Activated CD4-positive, alpha-beta T cell treated with anti-CD3 and anti-CD28 coated beads for 36 hours (primary cell): ENCODE measurements at regions not wholly inside any gene's neighbourhood (a gene's known extent, or its start where the extent isn't known, plus 50 kb on each side); places are given as distances from the start of the nearest gene placed in this dataset.

Experiments used
- ATAC-seq: fragments of 200-7000 bp; cut with Tn5 transposase; one replicate; pipeline ENCODE4 v1.10.0; 2021; ENCODE audit warnings: mild to moderate bottlenecking, moderate library complexity
- CTCF ChIA-PET: fragments of 350-600 bp; sonication (Branson Sonifier 250); formaldehyde crosslinking; loops from one replicate; lab custom pipeline; 2021; ENCODE audit warnings: antibody characterized with exemption; lab: Charles Lee
- POLR2A ChIA-PET: fragments of 350-600 bp; sonication (Branson Sonifier 250); formaldehyde crosslinking; loops from one replicate; lab custom pipeline; 2021; ENCODE audit warnings: antibody characterized with exemption, inconsistent platforms; lab: Charles Lee
- DNase-seq: peaks from one replicate; pipeline ENCODE4 v3.0.0-alpha.2; 2020
- H3K27ac Mint-ChIP-seq: one replicate; pipeline ENCODE4 v1.8.0; 2021; ENCODE audit warnings: mixed read lengths
- H3K27me3 Mint-ChIP-seq: one replicate; pipeline ENCODE4 v1.8.0; 2021; ENCODE audit warnings: mixed read lengths
- H3K36me3 Mint-ChIP-seq: one replicate; pipeline ENCODE4 v1.8.0; 2021; ENCODE audit warnings: low read depth, mixed read lengths
- H3K4me1 Mint-ChIP-seq: one replicate; pipeline ENCODE4 v1.8.0; 2021; ENCODE audit warnings: mixed read lengths
- H3K4me3 Mint-ChIP-seq: one replicate; pipeline ENCODE4 v1.8.0; 2021; ENCODE audit warnings: mild to moderate bottlenecking, moderate library complexity, mixed read lengths
- H3K9me3 Mint-ChIP-seq: one replicate; pipeline ENCODE4 v1.8.0; 2021; ENCODE audit warnings: low read depth, mixed read lengths
- intact Hi-C, 2 experiments: fragments of 100-400 bp; cut with DNase I in 1 of 2; cut with micrococcal nuclease in 1 of 2; formaldehyde crosslinking; loops; one replicate each; pipeline versions ENCODE4 v1.14.2 to v1.15.1; 2022 to 2024; cut with DNase I, micrococcal nuclease

GRCh38 chr15:53328341-53328740 lies 431.1 kb downstream of the WDR72 start:
- H3K4me3 Mint-ChIP-seq, result no peak overlapping the region
- H3K4me1 Mint-ChIP-seq, result no peaks in the 10 kb centered on the region
- no peaks in the 10 kb centered on the region for H3K36me3 Mint-ChIP-seq
- DNase-seq (peak; percentile 9), ATAC-seq (no peak)
- no peak overlapping the region for H3K27ac Mint-ChIP-seq
- H3K9me3 Mint-ChIP-seq, result no peaks in the 10 kb centered on the region
- ChIA-PET CTCF (no interaction called here), POLR2A (no interaction called here)
- H3K27me3 Mint-ChIP-seq, result no peaks in the 10 kb centered on the region
- intact Hi-C loops, result no loop called here

- no peaks in the 10 kb centered on the region for H3K9me3 Mint-ChIP-seq
- ChIA-PET POLR2A (no interaction called here), CTCF (interaction anchor here (0.6 to 0.8 kb wide), 2 partner anchors 40 to 544 kb away, joined by 3 read pairs; no protein-coding TSS in a partner anchor)
- H3K4me3 Mint-ChIP-seq, result no peak overlapping the region
- no peak for ATAC-seq
- H3K4me1 Mint-ChIP-seq, result no peaks in the 10 kb centered on the region
- intact Hi-C loops, result no loop called here
- no peaks in the 10 kb centered on the region for H3K27me3 Mint-ChIP-seq
- no peak for DNase-seq
- no peaks in the 10 kb centered on the region for H3K36me3 Mint-ChIP-seq
- no peak overlapping the region for H3K27ac Mint-ChIP-seq
Measured at GRCh38 chr15:53324061-53324460, 435.4 kb downstream of the WDR72 start.

GRCh38 chr15:53323191-53323590 lies 436.3 kb downstream of the WDR72 start:
- no peak overlapping the region for H3K27ac Mint-ChIP-seq
- H3K9me3 Mint-ChIP-seq, result no peaks in the 10 kb centered on the region
- intact Hi-C loops, result no loop called here
- ATAC-seq, result no peak
- DNase-seq, result no peak
- no peak overlapping the region for H3K4me3 Mint-ChIP-seq
- ChIA-PET CTCF (no interaction called here), POLR2A (no interaction called here)
- no peaks in the 10 kb centered on the region for H3K4me1 Mint-ChIP-seq
- H3K27me3 Mint-ChIP-seq, result no peaks in the 10 kb centered on the region
- no peaks in the 10 kb centered on the region for H3K36me3 Mint-ChIP-seq

- ChIA-PET POLR2A (no interaction called here), CTCF (no interaction called here)
- no peaks in the 10 kb centered on the region for H3K4me1 Mint-ChIP-seq
- no peak overlapping the region for H3K4me3 Mint-ChIP-seq
- ATAC-seq (no peak), DNase-seq (no peak)
- H3K27ac Mint-ChIP-seq, result no peak overlapping the region
- intact Hi-C loops, result no loop called here
- H3K27me3 Mint-ChIP-seq, result no peaks in the 10 kb centered on the region
- H3K36me3 Mint-ChIP-seq, result no peaks in the 10 kb centered on the region
- no peaks in the 10 kb centered on the region for H3K9me3 Mint-ChIP-seq
Measured at GRCh38 chr15:53320816-53321215, 438.6 kb downstream of the WDR72 start.

GRCh38 chr15:53312707-53313106 lies 446.8 kb downstream of the WDR72 start:
- Mint-ChIP-seq H3K4me3 (no peak overlapping the region), H3K27ac (no peak overlapping the region), H3K4me1 (no peaks in the 10 kb centered on the region), H3K9me3 (no peaks in the 10 kb centered on the region), H3K36me3 (no peaks in the 10 kb centered on the region), H3K27me3 (no peaks in the 10 kb centered on the region)
- no peak for DNase-seq
- ChIA-PET CTCF (no interaction called here), POLR2A (interaction anchor here (0.6 kb wide), 1 partner anchor 111 kb away, joined by 3 read pairs; no protein-coding TSS in a partner anchor)
- intact Hi-C loops, result no loop called here
- no peak for ATAC-seq

GRCh38 chr15:53310709-53311108 lies 448.8 kb downstream of the WDR72 start:
- CTCF ChIA-PET, result no interaction called here
- DNase-seq (no peak), ATAC-seq (no peak)
- POLR2A ChIA-PET, result no interaction called here
- H3K36me3 Mint-ChIP-seq, result no peaks in the 10 kb centered on the region
- H3K4me3 Mint-ChIP-seq, result no peak overlapping the region
- no peaks in the 10 kb centered on the region for H3K9me3 Mint-ChIP-seq
- intact Hi-C loops, result no loop called here
- H3K4me1 Mint-ChIP-seq, result no peaks in the 10 kb centered on the region
- H3K27ac Mint-ChIP-seq, result no peak overlapping the region
- H3K27me3 Mint-ChIP-seq, result no peaks in the 10 kb centered on the region

- Mint-ChIP-seq H3K4me3 (no peak overlapping the region), H3K27ac (no peak overlapping the region), H3K36me3 (no peaks in the 10 kb centered on the region), H3K9me3 (peaks cover 2% of the 10 kb centered on the region), H3K27me3 (no peaks in the 10 kb centered on the region), H3K4me1 (no peaks in the 10 kb centered on the region)
- ATAC-seq (no peak), DNase-seq (no peak)
- POLR2A ChIA-PET, result no interaction called here
- intact Hi-C loops, result no loop called here
- CTCF ChIA-PET, result no interaction called here
Measured at GRCh38 chr15:53307952-53308624, 451.4 kb downstream of the WDR72 start.

GRCh38 chr15:53305554-53305953 lies 453.9 kb downstream of the WDR72 start:
- H3K4me3 Mint-ChIP-seq, result no peak overlapping the region
- H3K27ac Mint-ChIP-seq, result no peak overlapping the region
- H3K27me3 Mint-ChIP-seq, result no peaks in the 10 kb centered on the region
- no peaks in the 10 kb centered on the region for H3K36me3 Mint-ChIP-seq
- ChIA-PET CTCF (no interaction called here), POLR2A (no interaction called here)
- H3K4me1 Mint-ChIP-seq, result no peaks in the 10 kb centered on the region
- no peak for ATAC-seq
- intact Hi-C loops, result no loop called here
- peaks cover 2% of the 10 kb centered on the region for H3K9me3 Mint-ChIP-seq
- DNase-seq, result no peak

- intact Hi-C loops, result no loop called here
- no peaks in the 10 kb centered on the region for H3K4me1 Mint-ChIP-seq
- H3K36me3 Mint-ChIP-seq, result no peaks in the 10 kb centered on the region
- no peak overlapping the region for H3K4me3 Mint-ChIP-seq
- CTCF ChIA-PET, result no interaction called here
- peaks cover 2% of the 10 kb centered on the region for H3K9me3 Mint-ChIP-seq
- no peak overlapping the region for H3K27ac Mint-ChIP-seq
- POLR2A ChIA-PET, result no interaction called here
- H3K27me3 Mint-ChIP-seq, result no peaks in the 10 kb centered on the region
- ATAC-seq (no peak), DNase-seq (no peak)
Measured at GRCh38 chr15:53305101-53305500, 454.4 kb downstream of the WDR72 start.

GRCh38 chr15:53297828-53298227 lies 461.6 kb downstream of the WDR72 start:
- no peaks in the 10 kb centered on the region for H3K4me1 Mint-ChIP-seq
- no peaks in the 10 kb centered on the region for H3K9me3 Mint-ChIP-seq
- H3K36me3 Mint-ChIP-seq, result no peaks in the 10 kb centered on the region
- H3K27me3 Mint-ChIP-seq, result no peaks in the 10 kb centered on the region
- ChIA-PET CTCF (no interaction called here), POLR2A (no interaction called here)
- H3K4me3 Mint-ChIP-seq, result no peak overlapping the region
- DNase-seq (no peak), ATAC-seq (no peak)
- intact Hi-C loops, result no loop called here
- H3K27ac Mint-ChIP-seq, result no peak overlapping the region

- ChIA-PET CTCF (no interaction called here), POLR2A (interaction anchor here (0.9 kb wide), 1 partner anchor 110 kb away, joined by 7 read pairs; no protein-coding TSS in a partner anchor)
- H3K4me3 Mint-ChIP-seq, result no peak overlapping the region
- no peak for DNase-seq
- no peaks in the 10 kb centered on the region for H3K4me1 Mint-ChIP-seq
- no peak overlapping the region for H3K27ac Mint-ChIP-seq
- intact Hi-C loops, result no loop called here
- H3K27me3 Mint-ChIP-seq, result no peaks in the 10 kb centered on the region
- H3K9me3 Mint-ChIP-seq, result no peaks in the 10 kb centered on the region
- no peaks in the 10 kb centered on the region for H3K36me3 Mint-ChIP-seq
- ATAC-seq, result no peak
Measured at GRCh38 chr15:53296603-53297002, 462.9 kb downstream of the WDR72 start.

- H3K27ac Mint-ChIP-seq, result no peak overlapping the region
- no peak for DNase-seq
Measured at GRCh38 chr15:53295574-53295973, 463.9 kb downstream of the WDR72 start.

More at GRCh38 chr15:53295574-53295973, 463.9 kb downstream of the WDR72 start:
- Mint-ChIP-seq H3K4me3 (no peak overlapping the region), H3K36me3 (no peaks in the 10 kb centered on the region), H3K27me3 (no peaks in the 10 kb centered on the region), H3K4me1 (no peaks in the 10 kb centered on the region), H3K9me3 (no peaks in the 10 kb centered on the region)
- ATAC-seq, result no peak
- POLR2A ChIA-PET, result no interaction called here
- CTCF ChIA-PET, result interaction anchor here (0.5 kb wide), 1 partner anchor 11 kb away, joined by 3 read pairs; no protein-coding TSS in a partner anchor
- intact Hi-C loops, result no loop called here
